GM12874 (cell line): ENCODE measurements at regions not wholly inside any gene's neighbourhood (a gene's known extent, or its start where the extent isn't known, plus 50 kb on each side); places are given as distances from the start of the nearest gene placed in this dataset.

ENCODE experiments used
- TF ChIP-seq, protein P1 (sequence below): IDR thresholded peaks from 2 replicates; pipeline ENCODE4 v1.5.1; 2011; ENCODE audit warnings: low read depth, mild to moderate bottlenecking, control low read depth, low read length, moderate library complexity; ENCODE audit not compliant: insufficient read depth

GRCh38 chr2:104582471-104582870 lies 271.4 kb upstream of the POU3F3 start:
- TF ChIP-seq, protein P1, sequence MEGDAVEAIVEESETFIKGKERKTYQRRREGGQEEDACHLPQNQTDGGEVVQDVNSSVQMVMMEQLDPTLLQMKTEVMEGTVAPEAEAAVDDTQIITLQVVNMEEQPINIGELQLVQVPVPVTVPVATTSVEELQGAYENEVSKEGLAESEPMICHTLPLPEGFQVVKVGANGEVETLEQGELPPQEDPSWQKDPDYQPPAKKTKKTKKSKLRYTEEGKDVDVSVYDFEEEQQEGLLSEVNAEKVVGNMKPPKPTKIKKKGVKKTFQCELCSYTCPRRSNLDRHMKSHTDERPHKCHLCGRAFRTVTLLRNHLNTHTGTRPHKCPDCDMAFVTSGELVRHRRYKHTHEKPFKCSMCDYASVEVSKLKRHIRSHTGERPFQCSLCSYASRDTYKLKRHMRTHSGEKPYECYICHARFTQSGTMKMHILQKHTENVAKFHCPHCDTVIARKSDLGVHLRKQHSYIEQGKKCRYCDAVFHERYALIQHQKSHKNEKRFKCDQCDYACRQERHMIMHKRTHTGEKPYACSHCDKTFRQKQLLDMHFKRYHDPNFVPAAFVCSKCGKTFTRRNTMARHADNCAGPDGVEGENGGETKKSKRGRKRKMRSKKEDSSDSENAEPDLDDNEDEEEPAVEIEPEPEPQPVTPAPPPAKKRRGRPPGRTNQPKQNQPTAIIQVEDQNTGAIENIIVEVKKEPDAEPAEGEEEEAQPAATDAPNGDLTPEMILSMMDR = no peak

- TF ChIP-seq, protein P1 = no peak
Observed at GRCh38 chr2:104583811-104584210, 270.1 kb upstream of the POU3F3 start.

DNA sequence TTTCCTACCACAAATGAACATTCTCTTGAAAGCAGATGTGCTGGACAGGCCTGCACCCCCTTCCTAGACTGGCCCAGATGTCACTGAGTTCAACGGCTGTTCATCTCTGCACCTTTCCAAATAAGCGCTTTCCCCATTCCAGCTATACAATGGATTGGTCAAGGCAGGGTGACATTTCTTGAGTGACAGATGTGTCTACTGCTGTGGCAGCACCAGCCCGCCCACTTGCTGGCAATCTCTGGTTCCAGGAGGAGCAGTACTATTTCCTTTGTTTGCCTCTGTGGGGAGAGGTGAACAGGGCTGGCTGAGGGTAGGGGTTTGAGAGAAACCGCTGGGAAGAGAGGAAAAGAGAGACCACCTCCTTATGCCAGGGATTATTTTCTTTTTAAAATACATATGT lies 269.5 kb upstream of the POU3F3 start:
- TF ChIP-seq, protein P1 = no peak

DNA sequence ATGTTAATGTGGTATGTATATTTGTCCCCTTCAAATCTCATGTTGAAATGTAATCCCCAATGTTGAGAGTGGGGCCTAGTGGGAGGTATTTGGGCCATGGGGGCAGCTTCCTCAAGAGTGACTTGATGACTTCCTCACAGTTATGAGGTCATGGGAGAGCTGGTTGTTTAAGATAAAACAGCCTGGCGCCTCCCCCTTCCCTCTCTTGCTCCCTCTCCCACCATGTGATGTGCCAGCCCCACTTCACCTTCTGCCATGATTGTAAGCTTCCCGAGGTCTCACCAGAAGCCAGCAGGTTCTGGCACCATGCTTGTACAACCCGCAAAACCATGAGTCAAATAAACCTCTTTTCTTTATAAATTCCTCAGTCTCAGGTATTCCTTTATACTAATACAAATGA lies 258.3 kb upstream of the POU3F3 start:
- TF ChIP-seq, protein P1 = no peak

GRCh38 chr2:104597942-104598341 lies 256.0 kb upstream of the POU3F3 start:
- TF ChIP-seq, protein P1 = no peak

- TF ChIP-seq, protein P1 = no peak
Observed at GRCh38 chr2:104598636-104599035, 255.3 kb upstream of the POU3F3 start.

GRCh38 chr2:104599787-104600510 lies 254.0 kb upstream of the POU3F3 start:
- TF ChIP-seq, protein P1 = no peak

DNA sequence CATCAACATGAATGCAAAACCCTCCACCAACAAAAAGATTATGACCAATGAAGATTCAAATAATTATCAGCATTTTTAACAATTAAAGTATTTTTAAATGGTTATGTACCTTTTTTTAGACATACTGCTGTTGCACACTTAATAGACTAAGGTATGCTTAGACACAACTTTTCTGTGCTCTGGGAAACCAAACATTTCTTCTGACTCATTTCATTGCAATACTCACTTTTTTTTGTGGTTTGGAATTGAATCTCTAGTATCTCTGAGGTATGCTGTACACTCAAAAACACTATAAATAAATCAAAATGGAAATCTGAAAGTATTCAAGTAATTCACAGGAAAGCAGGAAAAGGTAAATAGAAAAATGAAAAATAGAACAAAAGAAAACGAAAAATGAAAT lies 247.9 kb upstream of the POU3F3 start:
- TF ChIP-seq, protein P1 = no peak
